ENCODE measurements at regions not wholly inside any gene's neighbourhood (a gene's known extent, or its start where the extent isn't known, plus 50 kb on each side); places are given as distances from the start of the nearest gene placed in this dataset.

DNA sequence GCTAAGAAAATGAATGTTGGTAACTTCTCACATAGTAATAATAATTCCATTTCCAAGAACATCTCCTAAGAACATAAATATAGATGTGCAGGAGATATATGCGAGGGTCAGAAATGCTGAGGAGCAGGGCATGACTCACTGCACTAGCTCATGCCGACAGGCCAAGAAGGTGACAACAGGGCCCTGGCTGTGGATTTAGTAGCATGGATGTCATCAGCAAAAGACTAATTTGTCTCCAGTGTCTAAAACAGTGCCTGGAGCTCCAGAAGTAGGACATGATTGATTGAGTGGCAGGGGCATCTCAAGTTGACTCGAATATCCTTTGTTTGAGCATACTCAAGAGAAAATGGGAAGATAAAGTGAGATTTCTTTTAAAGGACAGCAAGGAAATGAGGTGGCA is 207.0 kb upstream of the FOXA2 start:
- TF ChIP-seq, protein P1, sequence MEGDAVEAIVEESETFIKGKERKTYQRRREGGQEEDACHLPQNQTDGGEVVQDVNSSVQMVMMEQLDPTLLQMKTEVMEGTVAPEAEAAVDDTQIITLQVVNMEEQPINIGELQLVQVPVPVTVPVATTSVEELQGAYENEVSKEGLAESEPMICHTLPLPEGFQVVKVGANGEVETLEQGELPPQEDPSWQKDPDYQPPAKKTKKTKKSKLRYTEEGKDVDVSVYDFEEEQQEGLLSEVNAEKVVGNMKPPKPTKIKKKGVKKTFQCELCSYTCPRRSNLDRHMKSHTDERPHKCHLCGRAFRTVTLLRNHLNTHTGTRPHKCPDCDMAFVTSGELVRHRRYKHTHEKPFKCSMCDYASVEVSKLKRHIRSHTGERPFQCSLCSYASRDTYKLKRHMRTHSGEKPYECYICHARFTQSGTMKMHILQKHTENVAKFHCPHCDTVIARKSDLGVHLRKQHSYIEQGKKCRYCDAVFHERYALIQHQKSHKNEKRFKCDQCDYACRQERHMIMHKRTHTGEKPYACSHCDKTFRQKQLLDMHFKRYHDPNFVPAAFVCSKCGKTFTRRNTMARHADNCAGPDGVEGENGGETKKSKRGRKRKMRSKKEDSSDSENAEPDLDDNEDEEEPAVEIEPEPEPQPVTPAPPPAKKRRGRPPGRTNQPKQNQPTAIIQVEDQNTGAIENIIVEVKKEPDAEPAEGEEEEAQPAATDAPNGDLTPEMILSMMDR (IDR thresholded peaks at IDR 0.05), result no peak
- no peak for TF ChIP-seq POLR2A (IDR thresholded peaks at IDR 0.05)

Data from prostate gland (tissue), 2 donors.